B cell (primary cell): ENCODE measurements at regions not wholly inside any gene's neighbourhood (a gene's known extent, or its start where the extent isn't known, plus 50 kb on each side); places are given as distances from the start of the nearest gene placed in this dataset.
A peak's percentile ranks its signal among the peaks of the same experiment; 100 is the strongest.

Source experiments
- ATAC-seq: fragments of 200-7000 bp; cut with Tn5 transposase; one replicate; pipeline ENCODE4 v1.10.0; 2021; ENCODE audit warnings: low read depth, mild to moderate bottlenecking, moderate number of reproducible peaks, moderate library complexity
- CTCF ChIA-PET: fragments of 350-600 bp; sonication (Branson Sonifier 250); formaldehyde crosslinking; loops from one replicate; lab custom pipeline; 2021; ENCODE audit warnings: antibody characterized with exemption, inconsistent platforms; lab: Charles Lee
- POLR2A ChIA-PET: fragments of 350-600 bp; sonication (Branson Sonifier 250); formaldehyde crosslinking; loops from one replicate; lab custom pipeline; 2021; ENCODE audit warnings: antibody characterized with exemption; lab: Charles Lee
- DNase-seq: peaks from one replicate; pipeline ENCODE4 v3.0.0; 2013
- H2AFZ ChIP-seq: 2 replicates; pipeline ENCODE4 v1.6.1; 2012; ENCODE audit warnings: mild to moderate bottlenecking, low read depth, low read length; ENCODE audit not compliant: insufficient read depth, poor library complexity, severe bottlenecking
- H3K27ac ChIP-seq, 2 donors: 1 replicate in 1 of 2; 2 replicates in 1 of 2; pipeline ENCODE4 v1.5.1; 2012 to 2013; ENCODE audit warnings: low read length in 2 of 2, mild to moderate bottlenecking in 2 of 2, moderate library complexity in 1 of 2
- H3K27me3 ChIP-seq, 4 experiments: fragments of 200-600 bp in 1 of 4; sonication (generic) in 1 of 4; replicated peaks in 1 of 4; 1 replicate in 2 of 4; 2 replicates in 2 of 4; pipeline versions ENCODE4 v1.6.1 to v1.7.0; 2013 to 2016; ENCODE audit warnings: low read length in 3 of 4, mild to moderate bottlenecking in 2 of 4, mixed read lengths in 1 of 4, moderate library complexity in 1 of 4; ENCODE audit not compliant: insufficient read depth in 4 of 4, control insufficient read depth in 3 of 4; ENCODE audit errors: control extremely low read depth in 1 of 4
- H3K36me3 ChIP-seq, 2 experiments: replicated peaks in 1 of 2; 1 replicate in 1 of 2; 2 replicates in 1 of 2; pipeline versions ENCODE4 v1.6.1 to v1.7.1; 2013; ENCODE audit warnings: low read length in 1 of 2; ENCODE audit not compliant: insufficient read depth in 2 of 2, control insufficient read depth in 1 of 2; ENCODE audit errors: control extremely low read depth in 1 of 2, extremely low read depth in 1 of 2
- H3K4me1 ChIP-seq, 2 donors: fragments of 200-600 bp in 1 of 2; sonication (generic) in 1 of 2; 1 replicate in 1 of 2; 2 replicates in 1 of 2; pipeline versions ENCODE4 v1.5.1 to v1.6.1; 2013 to 2017; ENCODE audit warnings: low read length in 2 of 2; ENCODE audit not compliant: control insufficient read depth in 2 of 2, insufficient read depth in 2 of 2
- H3K4me2 ChIP-seq: replicated peaks from 2 replicates; pipeline ENCODE3; 2012; ENCODE audit warnings: mild to moderate bottlenecking, low read depth, low read length; ENCODE audit not compliant: poor library complexity, severe bottlenecking
- H3K4me3 ChIP-seq, 5 experiments: fragments of 200-600 bp in 1 of 5; sonication (generic) in 1 of 5; 1 replicate in 3 of 5; 2 replicates in 2 of 5; pipeline versions ENCODE4 v1.5.1 to v1.7.0; 2011 to 2016; ENCODE audit warnings: low read length in 4 of 5, mild to moderate bottlenecking in 4 of 5, low read depth in 2 of 5, control low read depth in 1 of 5, moderate library complexity in 1 of 5; ENCODE audit not compliant: insufficient read depth in 1 of 5; ENCODE audit errors: control extremely low read depth in 1 of 5, extremely low read depth in 1 of 5
- H3K79me2 ChIP-seq: fragments of 200-600 bp; sonication (generic); one replicate; pipeline ENCODE4 v1.6.0; 2016; ENCODE audit warnings: low read length; ENCODE audit not compliant: control insufficient read depth, insufficient read depth
- H3K9ac ChIP-seq: fragments of 200-600 bp; sonication (generic); 2 replicates; pipeline ENCODE4 v1.6.1; 2017; ENCODE audit warnings: mild to moderate bottlenecking, low read length, moderate library complexity
- H3K9me3 ChIP-seq, 3 donors: one replicate each; pipeline versions ENCODE4 v1.6.1 to v1.7.1; 2013; ENCODE audit warnings: low read length in 2 of 3; ENCODE audit not compliant: control insufficient read depth in 2 of 3, insufficient read depth in 1 of 3; ENCODE audit errors: control extremely low read depth in 1 of 3
- H4K20me1 ChIP-seq: 2 replicates; pipeline ENCODE4 v1.6.0; 2012; ENCODE audit warnings: mild to moderate bottlenecking, low read length; ENCODE audit not compliant: insufficient read depth, control insufficient read depth, poor library complexity, severe bottlenecking
- H3K27ac Mint-ChIP-seq: one replicate; pipeline ENCODE4 v1.8.0; 2021; ENCODE audit warnings: mixed read lengths
- H3K27me3 Mint-ChIP-seq: one replicate; pipeline ENCODE4 v1.8.0; 2021; ENCODE audit warnings: mixed read lengths
- H3K4me1 Mint-ChIP-seq: one replicate; pipeline ENCODE4 v1.8.0; 2021; ENCODE audit warnings: mixed read lengths
- H3K4me3 Mint-ChIP-seq: one replicate; pipeline ENCODE4 v1.8.0; 2021; ENCODE audit warnings: mixed read lengths
- H3K9me3 Mint-ChIP-seq: one replicate; pipeline ENCODE4 v1.8.0; 2022; ENCODE audit warnings: mixed read lengths; ENCODE audit not compliant: insufficient read depth
- CTCF ChIP-seq: fragments of 200-600 bp; IDR thresholded peaks from one replicate; pipeline ENCODE4 v1.8.0; 2022; ENCODE audit warnings: antibody characterized with exemption, mild to moderate bottlenecking
- EZH2 ChIP-seq: IDR thresholded peaks from 2 replicates; pipeline ENCODE4 v1.6.1; 2012; ENCODE audit warnings: borderline replicate concordance, low read depth, mild to moderate bottlenecking, moderate library complexity, low read length; ENCODE audit not compliant: insufficient read depth, poor library complexity, severe bottlenecking
- WGBS: methylation state at CpG from one replicate; pipeline ENCODE4 v1.1.5; 2013; ENCODE audit warnings: missing lambda C conversion rate; ENCODE audit not compliant: insufficient coverage; 5-methylcytosine and 5-hydroxymethylcytosine counted together
- intact Hi-C: fragments of 100-400 bp; cut with micrococcal nuclease; formaldehyde crosslinking; loops from one replicate; pipeline ENCODE4 v1.10.0; 2022

GRCh38 chr18:56240405-56240804 is 398.0 kb downstream of the TXNL1 start:
- Histone ChIP-seq H3K27me3 (no peaks in the 10 kb centered on the region), H3K27ac (no peak overlapping the region), H3K9me3 (no peaks in the 10 kb centered on the region), H3K36me3 (no peaks in the 10 kb centered on the region), H3K4me3 (no peak overlapping the region), H3K4me2 (no peak overlapping the region), H3K9ac (no peak overlapping the region), H3K79me2 (no peaks in the 10 kb centered on the region), H2AFZ (no peak overlapping the region), H4K20me1 (no peaks in the 10 kb centered on the region), H3K4me1 (peaks cover 18 to 25% of the 10 kb centered on the region in 2 donors)
- Mint-ChIP-seq H3K27ac (peak overlapping the region; percentile 39), H3K27me3 (no peaks in the 10 kb centered on the region), H3K9me3 (peaks cover 2% of the 10 kb centered on the region), H3K4me1 (peaks cover 28% of the 10 kb centered on the region), H3K4me3 (no peak overlapping the region)
- WGBS: no CpG with 5 or more reads among the region's 3 CpGs
- ChIA-PET CTCF (no interaction called here), POLR2A (no interaction called here)
- TF ChIP-seq EZH2 (no peak), CTCF (no peak)
- DNase-seq (no peak), ATAC-seq (no peak)
- intact Hi-C loops: no loop called here

- no peak overlapping the region for H2AFZ ChIP-seq
- peaks cover 30 to 37% of the 10 kb centered on the region in 2 donors for H3K4me1 ChIP-seq
- peaks cover 0 to 1% (median 0%) of the 10 kb centered on the region in 3 donors for H3K9me3 ChIP-seq
- intact Hi-C loops: no loop called here
- ChIA-PET POLR2A (no interaction called here), CTCF (interaction anchor here (1.1 kb wide), 1 partner anchor 14 kb away, joined by 3 read pairs; no protein-coding TSS in a partner anchor)
- H3K4me2 ChIP-seq: no peak overlapping the region
- H3K4me3 ChIP-seq: no peak overlapping the region
- peaks cover 2% of the 10 kb centered on the region for H3K9me3 Mint-ChIP-seq
- no peaks in the 10 kb centered on the region for H3K79me2 ChIP-seq
- WGBS: no CpG with 5 or more reads among the region's 3 CpGs
- no peak overlapping the region for H3K4me3 Mint-ChIP-seq
- no peaks in the 10 kb centered on the region for H3K27me3 ChIP-seq
- DNase-seq: no peak
- H3K9ac ChIP-seq: no peak overlapping the region
- H3K27ac Mint-ChIP-seq: no peak overlapping the region
- H3K36me3 ChIP-seq: no peaks in the 10 kb centered on the region
- H3K27ac ChIP-seq: no peak overlapping the region
- ATAC-seq: no peak
- H3K4me1 Mint-ChIP-seq: peaks cover 35% of the 10 kb centered on the region
- TF ChIP-seq EZH2 (no peak), CTCF (no peak)
- no peaks in the 10 kb centered on the region for H4K20me1 ChIP-seq
- no peaks in the 10 kb centered on the region for H3K27me3 Mint-ChIP-seq
These were observed 399.8 kb downstream of the TXNL1 start for GRCh38 chr18:56238576-56238975.
